ENCODE measurements at regions not wholly inside any gene's neighbourhood (a gene's known extent, or its start where the extent isn't known, plus 50 kb on each side); places are given as distances from the start of the nearest gene placed in this dataset.

GRCh38 chr12:126390969-126391566, 1325.8 kb downstream of the AACS start:
- TF ChIP-seq CTCF (IDR thresholded peaks at IDR 0.05; ENCODE audit: low read length): no peak
- TF ChIP-seq EZH2 (IDR thresholded peaks at IDR 0.05; ENCODE audit: borderline replicate concordance, low read length): no peak
